K562 (cell line): ENCODE measurements at regions not wholly inside any gene's neighbourhood (a gene's known extent, or its start where the extent isn't known, plus 50 kb on each side); places are given as distances from the start of the nearest gene placed in this dataset.

Experiments
- ATAC-seq: fragments of 200-7000 bp; cut with Tn5 transposase; 3 replicates; pipeline ENCODE4 v1.9.1; 2020; ENCODE audit warnings: moderate library complexity
- BruUV-seq: library from RNA; stranded (reverse); fragments of 400-500 nt; replicated peaks from 2 replicates; lab custom pipeline; 2021; lab: Mats Ljungman, UMichigan
- CTCF ChIA-PET: fragments of 300-600 bp; formaldehyde crosslinking; extraction: SDS; loops from one replicate; lab custom pipeline; 2021; ENCODE audit warnings: low intra/inter-chr PET ratio; lab: Yijun Ruan, JAX
- POLR2A ChIA-PET: fragments of 300-600, 350-650 bp; sonication (Branson Sonifier 250); formaldehyde crosslinking; extraction: SDS; loops from one replicate; lab custom pipeline; 2021; ENCODE audit warnings: antibody characterized with exemption, inconsistent platforms; lab: Yijun Ruan, JAX
- DNase-seq, 4 experiments: peaks; one replicate each; pipeline versions ENCODE4 v3.0.0 to v3.0.0-alpha.2; 2011 to 2018; ENCODE audit warnings: low spot score in 3 of 4, mixed read lengths in 3 of 4; ENCODE audit errors: extremely low read depth in 1 of 4
- FAIRE-seq: peaks from 2 replicates; lab custom pipeline; 2011; peaks lifted over from hg19 to GRCh38; lab: Jason Lieb, UNC
- H2AFZ ChIP-seq: 2 replicates; pipeline ENCODE4 v1.6.0; 2011; ENCODE audit warnings: low read depth, low read length, control low read depth, inconsistent platforms
- H3K27ac ChIP-seq: fragments of 200-600 bp; 3 replicates; pipeline ENCODE4 v1.8.0; 2011; ENCODE audit warnings: low read depth, mild to moderate bottlenecking, control low read depth, inconsistent platforms, low read length, moderate library complexity, mixed read lengths; ENCODE audit errors: extremely low read depth
- H3K27me3 ChIP-seq, 2 experiments: fragments of 300-600 bp in 1 of 2; 2 replicates in 1 of 2; 3 replicates in 1 of 2; pipeline versions ENCODE4 v1.6.0 to v1.8.0; 2011; ENCODE audit warnings: inconsistent platforms in 2 of 2, low read length in 2 of 2, mild to moderate bottlenecking in 1 of 2, mixed read lengths in 1 of 2, moderate library complexity in 1 of 2; ENCODE audit not compliant: control insufficient read depth in 2 of 2, insufficient read depth in 2 of 2
- H3K36me3 ChIP-seq: fragments of 300-600 bp; 3 replicates; pipeline ENCODE4 v1.8.0; 2011; ENCODE audit warnings: mild to moderate bottlenecking, low read length, inconsistent platforms; ENCODE audit not compliant: control insufficient read depth, insufficient read depth
- H3K4me1 ChIP-seq, 2 experiments: fragments of 200-600 bp in 1 of 2; replicated peaks in 1 of 2; 2 replicates in 1 of 2; 3 replicates in 1 of 2; pipeline versions ENCODE4 v1.5.1 to v1.8.0; 2011; ENCODE audit warnings: inconsistent platforms in 2 of 2, low read length in 2 of 2, mild to moderate bottlenecking in 1 of 2, mixed read lengths in 1 of 2, moderate library complexity in 1 of 2; ENCODE audit not compliant: control insufficient read depth in 2 of 2, insufficient read depth in 2 of 2
- H3K4me2 ChIP-seq: 2 replicates; pipeline ENCODE4 v1.6.1; 2011; ENCODE audit warnings: low read length, control low read depth, inconsistent platforms, mixed read lengths; ENCODE audit not compliant: insufficient read depth
- H3K4me3 ChIP-seq: fragments of 200-600 bp; sonication (generic), shearing (Covaris generic); 2 replicates; pipeline ENCODE4 v1.5.1; 2016; ENCODE audit warnings: control low read depth, inconsistent platforms
- H3K79me2 ChIP-seq: fragments of 200-600 bp; 3 replicates; pipeline ENCODE4 v1.8.0; 2011; ENCODE audit warnings: low read length, inconsistent platforms; ENCODE audit not compliant: control insufficient read depth, insufficient read depth
- H3K9ac ChIP-seq, 2 experiments: 2 replicates each; pipeline versions ENCODE4 v1.6.0 to v1.6.1; 2011; ENCODE audit warnings: low read depth in 2 of 2, low read length in 2 of 2, control low read depth in 1 of 2, inconsistent platforms in 1 of 2, mild to moderate bottlenecking in 1 of 2, mixed read lengths in 1 of 2; ENCODE audit not compliant: insufficient read depth in 1 of 2
- H3K9me1 ChIP-seq: one replicate; pipeline ENCODE4 v1.6.0; 2011; ENCODE audit warnings: inconsistent platforms, mild to moderate bottlenecking, low read length, moderate library complexity; ENCODE audit not compliant: control insufficient read depth, insufficient read depth
- H3K9me3 ChIP-seq: replicated peaks from 2 replicates; pipeline ENCODE4 v1.5.1; 2011; ENCODE audit warnings: low read depth, low read length, inconsistent platforms; ENCODE audit not compliant: control insufficient read depth, insufficient read depth
- H4K20me1 ChIP-seq: replicated peaks from 2 replicates; pipeline ENCODE4 v1.6.1; 2011; ENCODE audit warnings: low read length, inconsistent platforms, mixed read lengths; ENCODE audit not compliant: control insufficient read depth, insufficient read depth
- BDP1 ChIP-seq: IDR thresholded peaks from 3 replicates; pipeline ENCODE4 v1.6.1; 2011; ENCODE audit not compliant: insufficient read length, insufficient read depth
- CHD1 ChIP-seq: fragments of 200-600 bp; sonication (generic); IDR thresholded peaks from one replicate; pipeline ENCODE4 v1.6.1; 2012; ENCODE audit warnings: mild to moderate bottlenecking, moderate library complexity, low read length, inconsistent platforms
- ESRRB ChIP-seq: fragments of 250-450 bp; sonication (Bioruptor Pico); IDR thresholded peaks from 2 replicates; pipeline ENCODE4 v1.5.0; 2020; ENCODE audit warnings: mild to moderate bottlenecking, moderate library complexity, borderline replicate concordance
- HDAC6 ChIP-seq: IDR thresholded peaks from 2 replicates; pipeline ENCODE4 v1.6.1; 2012; ENCODE audit warnings: low read depth, mild to moderate bottlenecking, control low read depth, inconsistent platforms, low read length, moderate library complexity
- HDAC8 ChIP-seq: fragments of 450-650 bp; IDR thresholded peaks from 2 replicates; pipeline ENCODE4 v1.6.1; 2016; ENCODE audit warnings: mild to moderate bottlenecking, missing genetic modification characterization, moderate library complexity, missing compliant biosample characterization
- NCOA6 ChIP-seq: fragments of 450-650 bp; IDR thresholded peaks from 2 replicates; pipeline ENCODE4 v1.6.1; 2017; ENCODE audit warnings: mild to moderate bottlenecking
- NCOR1 ChIP-seq: fragments of 450-650 bp; IDR thresholded peaks from 2 replicates; pipeline ENCODE4 v1.6.1; 2016; ENCODE audit warnings: mild to moderate bottlenecking, moderate library complexity
- NFIC ChIP-seq: fragments of 450-650 bp; IDR thresholded peaks from 2 replicates; pipeline ENCODE4 v1.6.1; 2017; ENCODE audit warnings: mild to moderate bottlenecking, inconsistent platforms
- PHF8 ChIP-seq: fragments of 200-600 bp; sonication (generic); IDR thresholded peaks from 2 replicates; pipeline ENCODE4 v1.6.1; 2012; ENCODE audit warnings: mixed run types, mild to moderate bottlenecking, inconsistent platforms, low read length, moderate library complexity, borderline replicate concordance
- PPARD ChIP-seq: fragments of 250-450 bp; sonication (Bioruptor Pico); IDR thresholded peaks from 2 replicates; pipeline ENCODE4 v1.8.0; 2022; ENCODE audit warnings: inconsistent platforms, mild to moderate bottlenecking, moderate library complexity
- SIRT6 ChIP-seq: IDR thresholded peaks from one replicate; pipeline ENCODE4 v1.6.1; 2012; ENCODE audit warnings: low read depth, mild to moderate bottlenecking, control low read depth, inconsistent platforms, low read length, moderate library complexity
- STAT5A ChIP-seq: IDR thresholded peaks from 2 replicates; pipeline ENCODE4 v1.6.1; 2012; ENCODE audit warnings: low read length, inconsistent platforms, borderline replicate concordance
- THRB ChIP-seq: fragments of 450-650 bp; formaldehyde crosslinking; conservative IDR thresholded peaks from 2 replicates; pipeline ENCODE4 v1.4.0; 2022; ENCODE audit warnings: mild to moderate bottlenecking, missing genetic modification characterization
- ZNF146 ChIP-seq: IDR thresholded peaks from one replicate; pipeline ENCODE4 v1.6.1; 2018; ENCODE audit warnings: missing compliant biosample characterization; ENCODE audit not compliant: unreplicated experiment
- ZNF445 ChIP-seq: fragments of 250-450 bp; sonication (Bioruptor Pico); IDR thresholded peaks from 2 replicates; pipeline ENCODE4 v1.4.0; 2020; ENCODE audit warnings: low read depth, mild to moderate bottlenecking, moderate library complexity
- ZNF695 ChIP-seq: fragments of 450-650 bp; formaldehyde crosslinking; IDR thresholded peaks from 2 replicates; pipeline ENCODE4 v1.4.0; 2020; ENCODE audit warnings: mild to moderate bottlenecking, moderate library complexity
- ZNF75A ChIP-seq: fragments of 450-650 bp; formaldehyde crosslinking; IDR thresholded peaks from 2 replicates; pipeline ENCODE4 v1.4.0; 2020; ENCODE audit warnings: mild to moderate bottlenecking
- WGBS: fragments of 100-300 bp; shearing (Covaris generic); methylation state at CpG from one replicate; pipeline ENCODE4 v1.1.6; 2016; ENCODE audit warnings: low coverage, mixed read lengths; ENCODE audit not compliant: insufficient coverage; ENCODE audit errors: missing lambda C conversion rate; 5-methylcytosine and 5-hydroxymethylcytosine counted together
- in situ Hi-C: fragments of 300-500 bp; cut with MboI; formaldehyde crosslinking; loops from 4 replicates; pipeline ENCODE4 v1.15.0; 2018; ENCODE audit warnings: inconsistent platforms, mixed read lengths
- intact Hi-C: fragments of 100-400 bp; cut with micrococcal nuclease; formaldehyde crosslinking; loops from 2 replicates; pipeline ENCODE4 v1.14.2; 2022

GRCh38 chr1:37267111-37267835 lies 207.1 kb upstream of the ZC3H12A start:
- H3K4me2 ChIP-seq: no peak overlapping the region
- peaks cover 0 to 7% of the 10 kb centered on the region in 2 experiments; a peak in 1 of 5 replicates for H3K27me3 ChIP-seq
- no peaks in the 10 kb centered on the region for H3K79me2 ChIP-seq
- ChIA-PET POLR2A (interaction anchor here (1.4 kb wide), 1 partner anchor 9 kb away, joined by 4 read pairs; no protein-coding TSS in a partner anchor), CTCF (no interaction called here)
- H3K4me3 ChIP-seq: no peak overlapping the region
- no peak for DNase-seq
- WGBS: 1% methylated on average over 10 of the region's 10 CpGs
- no peaks in the 10 kb centered on the region; the same call in 1 of the 2 replicates for H4K20me1 ChIP-seq
- H3K4me1 ChIP-seq: no peaks in the 10 kb centered on the region
- in situ Hi-C loops (no loop called here), intact Hi-C loops (no loop called here)
- H3K9me1 ChIP-seq: no peaks in the 10 kb centered on the region
- no peak overlapping the region for H3K27ac ChIP-seq
- no peaks in the 10 kb centered on the region for H3K9me3 ChIP-seq
- no peak for FAIRE-seq
- no peak for ATAC-seq
- no peaks in the 10 kb centered on the region for H3K36me3 ChIP-seq
- H3K9ac ChIP-seq: no peak overlapping the region
- no TSS peak for BruUV-seq
- no peak overlapping the region for H2AFZ ChIP-seq
- TF ChIP-seq NFIC (peak; percentile 20; the same call in 1 of the 2 replicates), ESRRB (CRISPR knock-in tag) (no peak), PPARD (CRISPR knock-in tag) (no peak), ZNF75A (no peak)

- no peak for FAIRE-seq
- ChIA-PET CTCF (no interaction called here), POLR2A (interaction anchor here (0.6 kb wide), 1 partner anchor 454 kb away, joined by 3 read pairs; no protein-coding TSS in a partner anchor)
- no peak for TF ChIP-seq SIRT6
- no peak for TF ChIP-seq NCOR1
- TF ChIP-seq THRB (CRISPR knock-in tag): no peak
- no peak for TF ChIP-seq PHF8
- no peak for TF ChIP-seq HDAC6
- TF ChIP-seq CHD1: no peak
- TF ChIP-seq NCOA6: no peak
- no peak for TF ChIP-seq HDAC8
- TF ChIP-seq BDP1: no peak
- TF ChIP-seq ZNF695 (CRISPR knock-in tag): no peak
- TF ChIP-seq STAT5A: no peak
- TF ChIP-seq ZNF146 (CRISPR knock-in tag): no peak
- TF ChIP-seq ZNF445 (CRISPR knock-in tag): no peak
These were observed 203.7 kb upstream of the ZC3H12A start for GRCh38 chr1:37270639-37271038.

More at GRCh38 chr1:37270639-37271038, 203.7 kb upstream of the ZC3H12A start:
- WGBS: 0% methylated on average over 3 of the region's 3 CpGs
- no peaks in the 10 kb centered on the region for H3K9me1 ChIP-seq
- no peak for ATAC-seq
- no peaks in the 10 kb centered on the region for H3K4me1 ChIP-seq
- in situ Hi-C loops: no loop called here
- H3K79me2 ChIP-seq: no peaks in the 10 kb centered on the region
- no peak for DNase-seq
- no peak overlapping the region for H3K9ac ChIP-seq
- H2AFZ ChIP-seq: no peak overlapping the region
- H3K4me3 ChIP-seq: no peak overlapping the region
- peaks cover 3% of the 10 kb centered on the region; the same call in 1 of the 2 replicates for H4K20me1 ChIP-seq
- BruUV-seq: no TSS peak
- peaks cover 0 to 7% of the 10 kb centered on the region in 2 experiments; a peak in 1 of 5 replicates for H3K27me3 ChIP-seq
- no peaks in the 10 kb centered on the region for H3K36me3 ChIP-seq
- no peak overlapping the region for H3K27ac ChIP-seq
- H3K4me2 ChIP-seq: no peak overlapping the region
- H3K9me3 ChIP-seq: no peaks in the 10 kb centered on the region
- intact Hi-C loops: no loop called here
